Gastroesophageal sphincter (tissue), 3 donors: ENCODE measurements at regions not wholly inside any gene's neighbourhood (a gene's known extent, or its start where the extent isn't known, plus 50 kb on each side); places are given as distances from the start of the nearest gene placed in this dataset.

ENCODE experiments used
- CTCF ChIP-seq, 4 experiments: fragments of 200-600 bp in 2 of 4; fragments of 450-650 bp in 2 of 4; sonication (generic) in 1 of 4; IDR thresholded peaks; one replicate each; pipeline ENCODE4 v1.5.1; 2017 to 2019; ENCODE audit warnings: antibody characterized with exemption in 4 of 4, mild to moderate bottlenecking in 2 of 4, moderate library complexity in 2 of 4
- EP300 ChIP-seq: sonication (generic); formaldehyde crosslinking; IDR thresholded peaks from one replicate; pipeline ENCODE4 v1.6.1; 2017; ENCODE audit warnings: antibody characterized with exemption, mild to moderate bottlenecking
- POLR2AphosphoS5 ChIP-seq: sonication (generic); formaldehyde crosslinking; IDR thresholded peaks from one replicate; pipeline ENCODE4 v1.6.1; 2017; ENCODE audit warnings: antibody characterized with exemption

- TF ChIP-seq CTCF (IDR thresholded peaks at IDR 0.05), result no peak
- no peak for TF ChIP-seq EP300
- no peak for TF ChIP-seq POLR2AphosphoS5
Measured at GRCh38 chr3:18734309-18734708, 309.2 kb upstream of the SATB1 start.
